Fibroblast of lung (primary cell): ENCODE measurements at regions not wholly inside any gene's neighbourhood (a gene's known extent, or its start where the extent isn't known, plus 50 kb on each side); places are given as distances from the start of the nearest gene placed in this dataset.

ENCODE experiments used
- DNase-seq, 2 donors: peaks; one replicate each; pipeline versions ENCODE4 v3.0.0 to v3.0.0-alpha.2; 2010; ENCODE audit warnings: low read depth in 2 of 2
- H2AFZ ChIP-seq: 2 replicates; pipeline ENCODE4 v1.5.1; 2012; ENCODE audit warnings: low read length, control low read depth, inconsistent platforms
- H3K27ac ChIP-seq: 2 replicates; pipeline ENCODE4 v1.5.1; 2011; ENCODE audit warnings: low read length, control low read depth; ENCODE audit not compliant: insufficient read depth
- H3K27me3 ChIP-seq: 2 replicates; pipeline ENCODE4 v1.5.1; 2011; ENCODE audit warnings: mild to moderate bottlenecking, low read length; ENCODE audit not compliant: control insufficient read depth, insufficient read depth
- H3K36me3 ChIP-seq: 2 replicates; pipeline ENCODE4 v1.5.1; 2011; ENCODE audit warnings: low read length; ENCODE audit not compliant: control insufficient read depth, insufficient read depth
- H3K4me1 ChIP-seq: 2 replicates; pipeline ENCODE4 v1.5.1; 2011; ENCODE audit warnings: low read length; ENCODE audit not compliant: control insufficient read depth, insufficient read depth; ENCODE audit errors: extremely low read depth
- H3K4me2 ChIP-seq: 2 replicates; pipeline ENCODE4 v1.5.1; 2011; ENCODE audit warnings: low read length, control low read depth; ENCODE audit not compliant: insufficient read depth; ENCODE audit errors: extremely low read depth
- H3K4me3 ChIP-seq, 4 experiments: fragments of 200-600 bp in 1 of 4; sonication (generic) in 1 of 4; replicated peaks in 1 of 4; 2 replicates each; pipeline ENCODE4 v1.5.1; 2011 to 2016; ENCODE audit warnings: low read length in 4 of 4, low read depth in 3 of 4, mild to moderate bottlenecking in 3 of 4, control low read depth in 2 of 4, inconsistent platforms in 1 of 4, mixed read lengths in 1 of 4; ENCODE audit not compliant: insufficient read depth in 1 of 4; ENCODE audit errors: control extremely low read depth in 1 of 4
- H3K79me2 ChIP-seq: 2 replicates; pipeline ENCODE4 v1.5.1; 2012; ENCODE audit warnings: mild to moderate bottlenecking, low read length, inconsistent platforms; ENCODE audit not compliant: control insufficient read depth, insufficient read depth
- H3K9ac ChIP-seq: 2 replicates; pipeline ENCODE4 v1.5.1; 2011; ENCODE audit warnings: mild to moderate bottlenecking, low read length, control low read depth; ENCODE audit not compliant: insufficient read depth
- H3K9me3 ChIP-seq: 2 replicates; pipeline ENCODE4 v1.5.1; 2012; ENCODE audit warnings: low read depth, low read length; ENCODE audit not compliant: control insufficient read depth, insufficient read depth
- H4K20me1 ChIP-seq: 2 replicates; pipeline ENCODE4 v1.5.1; 2011; ENCODE audit warnings: low read length; ENCODE audit not compliant: control insufficient read depth, insufficient read depth; ENCODE audit errors: extremely low read depth
- EZH2 ChIP-seq: IDR thresholded peaks from 2 replicates; pipeline ENCODE4 v1.5.1; 2012; ENCODE audit warnings: low read length, control low read depth, mild to moderate bottlenecking; ENCODE audit errors: missing control alignments
- TF ChIP-seq, protein P1 (sequence below), 2 donors: IDR thresholded peaks in 1 of 2; conservative IDR thresholded peaks in 1 of 2; 1 replicate in 1 of 2; 2 replicates in 1 of 2; pipeline ENCODE4 v1.5.1; 2011 to 2012; ENCODE audit warnings: low read length in 2 of 2, control low read depth in 1 of 2, inconsistent platforms in 1 of 2, low read depth in 1 of 2, mild to moderate bottlenecking in 1 of 2

DNA sequence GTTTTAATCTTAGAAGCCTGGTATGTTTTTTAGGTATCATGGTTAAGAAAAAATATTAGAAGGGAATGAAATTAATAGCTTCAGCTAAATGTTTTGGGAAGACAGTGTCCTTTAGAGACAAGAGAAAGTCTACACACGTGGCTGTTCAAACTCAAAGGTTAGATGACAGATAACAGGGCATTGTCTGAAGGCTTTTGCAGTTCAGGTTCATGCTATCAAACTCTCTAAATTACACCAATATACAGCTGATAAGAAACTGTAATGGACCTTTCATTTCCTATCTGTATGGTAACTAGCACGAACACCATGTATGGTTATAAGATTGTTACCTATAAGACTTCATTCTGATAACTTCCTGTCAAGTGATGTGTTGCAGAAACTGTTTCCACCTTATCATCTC, 240.6 kb upstream of the MEF2C start:
- no peak overlapping the region for H2AFZ ChIP-seq
- no peak overlapping the region for H3K4me2 ChIP-seq
- TF ChIP-seq EZH2 = no peak
- TF ChIP-seq, protein P1, sequence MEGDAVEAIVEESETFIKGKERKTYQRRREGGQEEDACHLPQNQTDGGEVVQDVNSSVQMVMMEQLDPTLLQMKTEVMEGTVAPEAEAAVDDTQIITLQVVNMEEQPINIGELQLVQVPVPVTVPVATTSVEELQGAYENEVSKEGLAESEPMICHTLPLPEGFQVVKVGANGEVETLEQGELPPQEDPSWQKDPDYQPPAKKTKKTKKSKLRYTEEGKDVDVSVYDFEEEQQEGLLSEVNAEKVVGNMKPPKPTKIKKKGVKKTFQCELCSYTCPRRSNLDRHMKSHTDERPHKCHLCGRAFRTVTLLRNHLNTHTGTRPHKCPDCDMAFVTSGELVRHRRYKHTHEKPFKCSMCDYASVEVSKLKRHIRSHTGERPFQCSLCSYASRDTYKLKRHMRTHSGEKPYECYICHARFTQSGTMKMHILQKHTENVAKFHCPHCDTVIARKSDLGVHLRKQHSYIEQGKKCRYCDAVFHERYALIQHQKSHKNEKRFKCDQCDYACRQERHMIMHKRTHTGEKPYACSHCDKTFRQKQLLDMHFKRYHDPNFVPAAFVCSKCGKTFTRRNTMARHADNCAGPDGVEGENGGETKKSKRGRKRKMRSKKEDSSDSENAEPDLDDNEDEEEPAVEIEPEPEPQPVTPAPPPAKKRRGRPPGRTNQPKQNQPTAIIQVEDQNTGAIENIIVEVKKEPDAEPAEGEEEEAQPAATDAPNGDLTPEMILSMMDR (conservative IDR thresholded peaks at IDR 0.05 in 1 of 2, IDR thresholded peaks at IDR 0.05 in 1 of 2; ENCODE audit: low read depth in 1 of 2, low read length in 2 of 2) = no peak
- H3K27me3 ChIP-seq = no peaks in the 10 kb centered on the region
- DNase-seq = no peak
- H3K79me2 ChIP-seq = no peaks in the 10 kb centered on the region
- no peak overlapping the region for H3K9ac ChIP-seq
- H4K20me1 ChIP-seq = no peaks in the 10 kb centered on the region
- no peaks in the 10 kb centered on the region for H3K36me3 ChIP-seq
- H3K4me1 ChIP-seq = no peaks in the 10 kb centered on the region
- H3K27ac ChIP-seq = no peak overlapping the region
- H3K9me3 ChIP-seq = no peaks in the 10 kb centered on the region
- H3K4me3 ChIP-seq = no peak overlapping the region

DNA sequence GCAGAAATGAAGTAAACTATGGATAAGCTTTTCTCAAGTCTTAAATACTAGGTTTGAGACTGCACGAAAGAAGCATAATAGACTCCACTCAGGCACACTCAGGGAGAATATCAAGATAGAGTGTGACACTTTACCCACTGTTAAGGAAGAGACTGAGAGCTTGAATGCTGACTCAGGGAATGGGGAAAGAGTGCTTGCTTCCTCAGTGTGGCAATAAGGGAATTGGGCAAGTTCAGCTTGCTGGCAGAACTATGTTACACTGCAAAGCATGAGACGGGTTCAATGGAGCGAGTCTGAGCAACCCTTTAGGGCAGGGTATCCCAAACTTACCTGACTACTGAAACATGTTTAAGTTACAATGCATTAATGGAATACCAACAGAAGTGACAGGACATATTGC, 237.7 kb upstream of the MEF2C start:
- H3K9me3 ChIP-seq = no peaks in the 10 kb centered on the region
- H3K4me3 ChIP-seq = no peak overlapping the region
- H3K9ac ChIP-seq = no peak overlapping the region
- H3K27me3 ChIP-seq = no peaks in the 10 kb centered on the region
- DNase-seq = peak in 1 of 2 donors; percentile 21
- no peak overlapping the region for H3K27ac ChIP-seq
- H4K20me1 ChIP-seq = no peaks in the 10 kb centered on the region
- H3K79me2 ChIP-seq = no peaks in the 10 kb centered on the region
- H3K4me1 ChIP-seq = no peaks in the 10 kb centered on the region
- no peak overlapping the region for H2AFZ ChIP-seq
- TF ChIP-seq, protein P1 (conservative IDR thresholded peaks at IDR 0.05 in 1 of 2, IDR thresholded peaks at IDR 0.05 in 1 of 2; ENCODE audit: low read depth in 1 of 2, low read length in 2 of 2) = no peak
- no peak for TF ChIP-seq EZH2
- no peak overlapping the region for H3K4me2 ChIP-seq
- no peaks in the 10 kb centered on the region for H3K36me3 ChIP-seq

DNA sequence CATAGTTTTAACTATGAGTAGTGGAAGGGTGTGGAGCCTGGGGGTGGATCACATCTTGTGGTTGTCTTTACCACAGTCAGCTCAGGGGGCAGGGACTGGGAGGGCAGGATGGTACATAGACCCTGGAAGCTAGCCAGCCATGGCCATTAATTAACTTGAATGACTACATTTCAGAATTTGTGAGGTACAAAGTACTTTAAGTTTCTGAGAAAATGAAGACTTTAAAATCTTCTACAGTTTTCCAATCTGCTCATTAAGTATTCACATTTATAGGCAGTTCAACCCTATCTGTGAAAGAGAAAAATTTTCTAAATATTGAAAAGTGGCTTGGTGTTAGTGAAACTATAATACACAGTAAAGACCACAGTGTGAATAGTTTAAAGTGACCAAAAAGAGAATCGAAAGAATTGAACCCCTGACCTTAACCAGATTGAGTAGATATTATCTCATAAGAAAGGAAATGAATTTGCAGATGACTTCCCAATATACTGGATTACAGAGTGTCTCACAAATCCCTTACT, 234.2 kb upstream of the MEF2C start:
- H4K20me1 ChIP-seq = no peaks in the 10 kb centered on the region
- no peak overlapping the region for H3K4me2 ChIP-seq
- H3K27me3 ChIP-seq = no peaks in the 10 kb centered on the region
- no peak overlapping the region for H2AFZ ChIP-seq
- no peaks in the 10 kb centered on the region for H3K79me2 ChIP-seq
- H3K27ac ChIP-seq = no peak overlapping the region
- TF ChIP-seq, protein P1 (conservative IDR thresholded peaks at IDR 0.05 in 1 of 2, IDR thresholded peaks at IDR 0.05 in 1 of 2; ENCODE audit: low read depth in 1 of 2, low read length in 2 of 2) = no peak
- TF ChIP-seq EZH2 = no peak
- no peak overlapping the region for H3K9ac ChIP-seq
- H3K9me3 ChIP-seq = no peaks in the 10 kb centered on the region
- peak in 1 of 2 donors; percentile 46 for DNase-seq
- H3K36me3 ChIP-seq = no peaks in the 10 kb centered on the region
- H3K4me3 ChIP-seq = no peak overlapping the region
- H3K4me1 ChIP-seq = no peaks in the 10 kb centered on the region
